Mucosa of rectum (tissue), 2 donors: ENCODE measurements at regions not wholly inside any gene's neighbourhood (a gene's known extent, or its start where the extent isn't known, plus 50 kb on each side); places are given as distances from the start of the nearest gene placed in this dataset.

Source experiments
- H3K27ac ChIP-seq, 2 donors: one replicate each; pipeline ENCODE4 v1.7.0; 2013; ENCODE audit warnings: inconsistent platforms in 2 of 2, low read depth in 2 of 2, low read length in 2 of 2
- H3K27me3 ChIP-seq, 2 donors: one replicate each; pipeline ENCODE4 v1.7.0; 2013; ENCODE audit warnings: low read length in 2 of 2; ENCODE audit not compliant: control insufficient read depth in 2 of 2, insufficient read depth in 2 of 2
- H3K36me3 ChIP-seq, 2 donors: one replicate each; pipeline ENCODE4 v1.7.0; 2013; ENCODE audit warnings: low read length in 2 of 2; ENCODE audit not compliant: control insufficient read depth in 2 of 2, insufficient read depth in 2 of 2
- H3K4me1 ChIP-seq, 2 donors: one replicate each; pipeline ENCODE4 v1.7.0; 2013; ENCODE audit warnings: low read length in 2 of 2, mild to moderate bottlenecking in 1 of 2; ENCODE audit not compliant: control insufficient read depth in 2 of 2, insufficient read depth in 2 of 2
- H3K4me3 ChIP-seq, 2 donors: one replicate each; pipeline ENCODE4 v1.7.0; 2013; ENCODE audit warnings: low read length in 2 of 2
- H3K9ac ChIP-seq, 2 donors: one replicate each; pipeline ENCODE4 v1.7.0; 2013; ENCODE audit warnings: low read length in 2 of 2, low read depth in 1 of 2, mild to moderate bottlenecking in 1 of 2
- H3K9me3 ChIP-seq, 2 donors: one replicate each; pipeline ENCODE4 v1.7.0; 2013; ENCODE audit warnings: low read length in 2 of 2; ENCODE audit not compliant: control insufficient read depth in 2 of 2
- donor health status: healthy.
- donor health status: Normal muscosa, but diverticular disease.

DNA sequence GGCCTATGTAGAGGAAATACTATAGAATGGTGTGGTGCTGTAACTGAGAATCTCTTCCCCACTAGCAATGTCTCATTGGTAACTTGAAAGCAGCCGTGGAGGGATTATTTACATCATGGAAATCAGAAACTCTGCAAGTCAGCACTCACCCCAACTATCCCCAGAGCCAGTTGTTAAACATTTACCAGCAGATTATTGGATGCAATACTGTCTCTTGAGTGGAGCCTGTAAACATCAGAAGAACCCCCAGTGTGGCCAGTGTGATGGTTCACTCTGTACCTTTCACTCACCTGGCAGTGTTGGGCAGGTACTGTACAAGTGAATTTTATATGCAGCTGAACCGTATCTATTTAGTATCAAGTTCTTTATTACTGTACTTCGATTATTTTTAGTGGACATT is 299.8 kb upstream of the SALL1 start:
- no peak overlapping the region for H3K4me3 ChIP-seq
- H3K27me3 ChIP-seq, result no peaks in the 10 kb centered on the region
- H3K36me3 ChIP-seq, result no peaks in the 10 kb centered on the region
- no peak overlapping the region for H3K27ac ChIP-seq
- no peak overlapping the region for H3K9ac ChIP-seq
- H3K4me1 ChIP-seq, result no peaks in the 10 kb centered on the region
- H3K9me3 ChIP-seq, result no peaks in the 10 kb centered on the region

DNA sequence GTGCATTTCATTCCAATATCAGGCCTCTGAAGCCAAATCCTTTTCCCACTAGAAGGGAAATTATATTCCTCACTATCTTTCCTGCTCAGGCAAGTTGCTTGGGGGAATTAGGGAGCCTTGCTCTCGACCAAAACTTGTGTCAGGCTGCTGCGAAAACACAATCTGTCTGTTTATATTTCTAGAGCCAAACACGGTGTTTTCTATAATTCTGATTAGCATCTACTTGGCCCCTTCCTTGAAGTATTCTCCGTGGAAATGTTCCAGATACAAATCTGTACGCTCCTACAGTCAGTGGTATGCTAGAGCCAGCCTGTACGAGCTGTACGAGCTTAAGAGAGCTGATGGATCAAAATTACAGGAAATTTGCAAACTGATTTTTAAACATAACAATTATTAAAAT is 299.3 kb upstream of the SALL1 start:
- H3K27me3 ChIP-seq, result no peaks in the 10 kb centered on the region
- H3K9ac ChIP-seq, result no peak overlapping the region
- no peaks in the 10 kb centered on the region for H3K36me3 ChIP-seq
- no peaks in the 10 kb centered on the region for H3K9me3 ChIP-seq
- no peak overlapping the region for H3K4me3 ChIP-seq
- no peaks in the 10 kb centered on the region for H3K4me1 ChIP-seq
- no peak overlapping the region for H3K27ac ChIP-seq

- Histone ChIP-seq H3K4me1 (no peaks in the 10 kb centered on the region), H3K27me3 (no peaks in the 10 kb centered on the region), H3K4me3 (no peak overlapping the region), H3K9me3 (no peaks in the 10 kb centered on the region), H3K27ac (no peak overlapping the region), H3K36me3 (no peaks in the 10 kb centered on the region), H3K9ac (no peak overlapping the region)
Observed at GRCh38 chr16:51449441-51449840, 298.4 kb upstream of the SALL1 start.

GRCh38 chr16:51445250-51445649 is 294.2 kb upstream of the SALL1 start:
- H3K4me1 ChIP-seq, result no peaks in the 10 kb centered on the region
- no peaks in the 10 kb centered on the region for H3K36me3 ChIP-seq
- no peaks in the 10 kb centered on the region for H3K9me3 ChIP-seq
- H3K27ac ChIP-seq, result no peak overlapping the region
- H3K9ac ChIP-seq, result no peak overlapping the region
- H3K27me3 ChIP-seq, result no peaks in the 10 kb centered on the region
- no peak overlapping the region for H3K4me3 ChIP-seq

- Histone ChIP-seq H3K27ac (no peak overlapping the region), H3K4me3 (no peak overlapping the region), H3K4me1 (no peaks in the 10 kb centered on the region), H3K9me3 (no peaks in the 10 kb centered on the region), H3K27me3 (peaks cover 0 to 1% of the 10 kb centered on the region in 2 donors), H3K36me3 (no peaks in the 10 kb centered on the region), H3K9ac (no peak overlapping the region)
Observed at GRCh38 chr16:51443934-51444333, 292.9 kb upstream of the SALL1 start.

DNA sequence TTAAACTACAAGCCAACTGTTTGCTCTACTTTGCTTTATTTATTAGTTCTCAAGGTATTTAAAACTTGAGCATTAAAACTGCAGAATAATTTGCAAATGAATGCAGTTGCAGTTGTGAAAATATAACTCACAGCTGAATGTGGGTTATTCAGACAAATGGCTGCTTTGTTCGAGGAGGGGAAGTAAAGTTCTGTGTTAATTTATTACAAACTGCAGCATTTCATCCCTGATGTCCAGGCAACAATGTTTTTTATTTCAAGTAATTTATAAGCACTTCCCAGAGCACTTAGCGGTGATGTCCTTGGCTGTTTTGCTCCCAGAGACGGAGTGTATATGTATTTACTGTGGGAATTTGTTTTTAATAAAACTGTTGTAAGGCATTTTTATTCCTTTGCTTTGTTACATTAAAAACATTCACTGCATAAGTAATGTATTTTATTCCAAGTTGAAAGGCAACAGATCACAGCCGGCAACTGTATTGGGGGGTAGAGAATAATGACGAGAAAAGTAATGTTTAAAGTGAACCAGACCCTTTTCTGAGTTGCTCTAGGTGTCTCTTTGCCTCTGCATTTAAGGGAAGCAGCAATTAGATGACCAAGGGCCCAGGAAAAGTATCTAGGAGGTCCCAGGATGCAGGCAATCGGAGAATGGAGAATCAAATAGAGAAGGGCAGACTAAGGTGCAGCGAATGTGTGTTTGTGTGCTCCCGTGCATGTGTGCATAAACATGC is 291.2 kb upstream of the SALL1 start:
- Histone ChIP-seq H3K9ac (no peak overlapping the region), H3K4me1 (no peaks in the 10 kb centered on the region), H3K27ac (no peak overlapping the region), H3K27me3 (peaks cover 0 to 1% of the 10 kb centered on the region in 2 donors), H3K4me3 (no peak overlapping the region), H3K9me3 (no peaks in the 10 kb centered on the region), H3K36me3 (no peaks in the 10 kb centered on the region)

DNA sequence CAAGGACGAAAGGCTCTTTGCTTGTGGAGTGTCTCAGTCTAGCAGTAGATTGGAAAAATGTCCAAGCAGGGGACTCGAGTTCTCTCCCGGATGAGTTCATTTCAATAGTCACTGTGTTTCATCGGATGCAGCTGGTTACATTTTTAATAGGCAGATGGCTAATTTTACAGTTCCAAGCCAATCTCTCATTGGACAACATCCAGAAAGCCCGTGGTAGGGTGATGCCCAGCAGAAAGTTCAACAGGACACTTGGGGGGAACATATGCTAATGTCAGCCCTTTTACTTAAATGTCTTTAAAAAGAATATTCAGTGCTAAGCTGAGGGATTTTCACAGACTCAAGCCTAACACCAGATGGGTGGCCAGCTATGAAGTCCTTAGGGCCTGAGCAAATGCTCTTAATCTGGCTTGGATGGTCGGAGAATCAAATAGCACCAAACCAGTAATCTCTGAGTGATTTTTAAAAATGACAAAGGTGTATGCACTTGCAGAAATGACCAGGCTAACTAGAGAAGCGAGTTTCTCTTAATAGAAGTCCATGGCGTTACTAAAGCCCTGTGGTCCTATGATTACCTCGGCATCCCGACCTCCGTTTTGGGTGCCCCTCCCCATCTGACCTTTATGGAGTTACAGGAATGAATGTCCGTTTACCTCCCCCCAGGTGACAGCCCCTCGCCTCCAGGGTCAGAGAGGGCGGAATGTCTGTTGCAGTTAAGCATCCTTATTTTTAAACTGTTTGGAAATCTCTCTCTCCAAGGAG is 289.2 kb upstream of the SALL1 start:
- H3K4me1 ChIP-seq, result no peaks in the 10 kb centered on the region
- H3K27me3 ChIP-seq, result peaks cover 0 to 1% of the 10 kb centered on the region in 2 donors
- no peak overlapping the region for H3K9ac ChIP-seq
- no peaks in the 10 kb centered on the region for H3K9me3 ChIP-seq
- no peak overlapping the region for H3K27ac ChIP-seq
- no peaks in the 10 kb centered on the region for H3K36me3 ChIP-seq
- H3K4me3 ChIP-seq, result no peak overlapping the region

DNA sequence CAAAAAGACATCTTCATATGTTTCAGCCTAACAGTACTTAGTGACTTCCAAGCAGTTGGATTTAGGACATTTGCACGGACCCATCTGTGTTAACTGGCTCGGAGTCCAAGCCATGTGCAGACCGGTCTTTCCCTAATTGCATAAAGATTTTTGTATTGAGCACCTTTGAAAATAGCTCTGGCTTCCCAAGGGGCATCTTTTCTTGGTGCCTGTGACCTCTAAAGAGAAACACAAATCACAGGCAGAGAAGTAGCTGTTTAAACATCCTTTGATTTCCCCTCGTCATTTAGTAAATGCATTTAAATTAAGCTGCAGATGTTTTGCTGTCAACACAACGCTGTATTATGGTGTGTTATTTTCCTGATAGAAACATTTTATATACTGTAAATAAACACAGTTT is 288.2 kb upstream of the SALL1 start:
- no peaks in the 10 kb centered on the region for H3K9me3 ChIP-seq
- no peak overlapping the region for H3K4me3 ChIP-seq
- no peaks in the 10 kb centered on the region for H3K4me1 ChIP-seq
- H3K9ac ChIP-seq, result no peak overlapping the region
- H3K27ac ChIP-seq, result no peak overlapping the region
- peaks cover 0 to 1% of the 10 kb centered on the region in 2 donors for H3K27me3 ChIP-seq
- H3K36me3 ChIP-seq, result no peaks in the 10 kb centered on the region

- no peak overlapping the region for H3K27ac ChIP-seq
- peaks cover 0 to 1% of the 10 kb centered on the region in 2 donors for H3K27me3 ChIP-seq
- H3K4me3 ChIP-seq, result no peak overlapping the region
- H3K4me1 ChIP-seq, result no peaks in the 10 kb centered on the region
- H3K36me3 ChIP-seq, result no peaks in the 10 kb centered on the region
- H3K9ac ChIP-seq, result no peak overlapping the region
- H3K9me3 ChIP-seq, result no peaks in the 10 kb centered on the region
Observed at GRCh38 chr16:51436742-51437141, 285.7 kb upstream of the SALL1 start.

GRCh38 chr16:51434567-51435198 is 283.6 kb upstream of the SALL1 start:
- no peak overlapping the region for H3K4me3 ChIP-seq
- H3K36me3 ChIP-seq, result no peaks in the 10 kb centered on the region
- no peak overlapping the region for H3K9ac ChIP-seq
- no peaks in the 10 kb centered on the region for H3K27me3 ChIP-seq
- no peak overlapping the region for H3K27ac ChIP-seq
- no peaks in the 10 kb centered on the region for H3K9me3 ChIP-seq
- H3K4me1 ChIP-seq, result no peaks in the 10 kb centered on the region
